IMR-90 (cell line): ENCODE measurements at regions not wholly inside any gene's neighbourhood (a gene's known extent, or its start where the extent isn't known, plus 50 kb on each side); places are given as distances from the start of the nearest gene placed in this dataset.

ENCODE experiments used
- BHLHE40 ChIP-seq: fragments of 150-350 bp; IDR thresholded peaks from 2 replicates; pipeline ENCODE4 v1.6.1; 2016; ENCODE audit warnings: mild to moderate bottlenecking, low read depth, low read length
- CHD1 ChIP-seq: IDR thresholded peaks from 2 replicates; pipeline ENCODE4 v1.6.1; 2012; ENCODE audit warnings: low read depth, low read length, improper control_type of control experiment
- ELK1 ChIP-seq: fragments of 150-350 bp; IDR thresholded peaks from 2 replicates; pipeline ENCODE4 v1.6.1; 2016; ENCODE audit warnings: low read depth, mild to moderate bottlenecking, low read length, moderate library complexity, borderline replicate concordance
- POLR2A ChIP-seq: IDR thresholded peaks from 2 replicates; pipeline ENCODE4 v1.6.1; 2012; ENCODE audit warnings: mild to moderate bottlenecking, low read depth, low read length
- RAD21 ChIP-seq: IDR thresholded peaks from 2 replicates; pipeline ENCODE4 v1.6.1; 2012; ENCODE audit warnings: low read length, improper control_type of control experiment
- RFX5 ChIP-seq: IDR thresholded peaks from 2 replicates; pipeline ENCODE4 v1.8.0; 2012; ENCODE audit warnings: low read depth, mild to moderate bottlenecking, low read length, moderate library complexity
- TF ChIP-seq, protein P1 (sequence below): conservative IDR thresholded peaks from 2 replicates; pipeline ENCODE4 v1.5.1; 2012; ENCODE audit warnings: mild to moderate bottlenecking, low read depth, low read length, improper control_type of control experiment

DNA sequence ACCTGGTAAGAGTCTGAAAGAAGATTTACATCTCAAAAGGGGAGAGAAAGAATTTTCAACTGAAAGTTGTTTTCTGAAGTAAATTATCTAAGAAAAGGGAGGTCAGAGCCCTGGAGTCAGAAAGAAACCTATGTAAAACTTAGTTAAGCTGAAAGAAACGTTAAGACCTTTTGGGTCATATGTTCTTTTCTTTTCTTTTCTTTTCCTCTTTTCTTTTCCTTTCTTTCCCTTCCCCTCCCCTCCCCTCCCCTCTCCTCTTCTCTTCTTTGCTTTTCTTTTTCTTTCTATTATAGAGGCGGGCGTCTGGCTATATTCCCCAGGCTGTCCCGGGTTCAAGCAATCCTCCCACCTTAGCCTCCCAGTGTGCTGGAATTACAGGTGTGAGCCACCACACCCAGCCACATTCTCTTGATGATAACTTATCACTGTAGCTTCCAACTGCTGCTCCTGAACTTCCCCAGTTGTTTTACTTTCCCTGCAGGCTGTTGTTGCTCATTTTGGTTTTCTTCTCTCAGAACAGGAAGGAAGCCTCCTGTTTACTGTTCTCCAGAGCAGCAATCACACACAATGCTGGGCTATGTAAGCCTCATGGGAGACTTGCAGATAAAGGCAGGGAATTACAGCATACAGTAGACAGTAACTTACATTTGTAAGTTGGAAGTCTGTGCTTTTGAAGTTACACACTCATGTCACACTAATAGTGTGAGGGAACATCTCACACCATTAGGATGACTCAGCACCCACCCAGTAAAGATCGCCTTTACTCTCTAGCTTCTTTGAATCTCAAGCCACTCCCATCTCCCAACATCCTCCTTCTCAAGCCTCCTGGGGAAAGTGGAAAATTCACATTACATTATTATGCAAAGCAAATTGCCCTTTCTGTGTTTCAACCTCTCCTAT, 2216.6 kb upstream of the WWC1 start:
- TF ChIP-seq, protein P1, sequence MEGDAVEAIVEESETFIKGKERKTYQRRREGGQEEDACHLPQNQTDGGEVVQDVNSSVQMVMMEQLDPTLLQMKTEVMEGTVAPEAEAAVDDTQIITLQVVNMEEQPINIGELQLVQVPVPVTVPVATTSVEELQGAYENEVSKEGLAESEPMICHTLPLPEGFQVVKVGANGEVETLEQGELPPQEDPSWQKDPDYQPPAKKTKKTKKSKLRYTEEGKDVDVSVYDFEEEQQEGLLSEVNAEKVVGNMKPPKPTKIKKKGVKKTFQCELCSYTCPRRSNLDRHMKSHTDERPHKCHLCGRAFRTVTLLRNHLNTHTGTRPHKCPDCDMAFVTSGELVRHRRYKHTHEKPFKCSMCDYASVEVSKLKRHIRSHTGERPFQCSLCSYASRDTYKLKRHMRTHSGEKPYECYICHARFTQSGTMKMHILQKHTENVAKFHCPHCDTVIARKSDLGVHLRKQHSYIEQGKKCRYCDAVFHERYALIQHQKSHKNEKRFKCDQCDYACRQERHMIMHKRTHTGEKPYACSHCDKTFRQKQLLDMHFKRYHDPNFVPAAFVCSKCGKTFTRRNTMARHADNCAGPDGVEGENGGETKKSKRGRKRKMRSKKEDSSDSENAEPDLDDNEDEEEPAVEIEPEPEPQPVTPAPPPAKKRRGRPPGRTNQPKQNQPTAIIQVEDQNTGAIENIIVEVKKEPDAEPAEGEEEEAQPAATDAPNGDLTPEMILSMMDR = no peak
- TF ChIP-seq CHD1 (no peak), POLR2A (no peak), RFX5 (no peak), BHLHE40 (no peak), RAD21 (no peak), ELK1 (no peak)
